ENCODE measurements at regions not wholly inside any gene's neighbourhood (a gene's known extent, or its start where the extent isn't known, plus 50 kb on each side); places are given as distances from the start of the nearest gene placed in this dataset.

GRCh38 chr5:174623018-174623417 is 101.4 kb upstream of the MSX2 start:
- in situ Hi-C loops (cut with HindIII; ENCODE audit: low pct_ligation_motif_present, low sequenced_read_pairs): no loop called here
- H3K4me3 ChIP-seq (ENCODE audit: low read depth, low read length): no peak overlapping the region
- H3K27me3 ChIP-seq (replicated peaks): no peaks in the 10 kb centered on the region

GRCh38 chr5:174623433-174624019 is 100.9 kb upstream of the MSX2 start:
- H3K36me3 ChIP-seq (replicated peaks): no peaks in the 10 kb centered on the region
- H3K4me3 ChIP-seq (ENCODE audit: low read depth, low read length): no peak overlapping the region
- DNase-seq: no peak
- no peak overlapping the region for H3K27ac ChIP-seq
- TF ChIP-seq CTCF (IDR thresholded peaks at IDR 0.05; ENCODE audit: low read depth, low read length, missing control alignments): no peak
- in situ Hi-C loops (cut with HindIII; ENCODE audit: low pct_ligation_motif_present, low sequenced_read_pairs): no loop called here
- no peaks in the 10 kb centered on the region for H3K27me3 ChIP-seq (replicated peaks)

More at GRCh38 chr5:174623018-174623417, 101.4 kb upstream of the MSX2 start:
- no peak for TF ChIP-seq CTCF (IDR thresholded peaks at IDR 0.05; ENCODE audit: low read depth, low read length, missing control alignments)
- H3K36me3 ChIP-seq (replicated peaks): no peaks in the 10 kb centered on the region
- DNase-seq: no peak
- no peak overlapping the region for H3K27ac ChIP-seq

- DNase-seq: no peak
- Histone ChIP-seq H3K27ac (no peak overlapping the region), H3K27me3 (replicated peaks) (no peaks in the 10 kb centered on the region), H3K4me3 (ENCODE audit: low read depth, low read length) (no peak overlapping the region), H3K36me3 (replicated peaks) (no peaks in the 10 kb centered on the region)
- in situ Hi-C loops (cut with HindIII; ENCODE audit: low pct_ligation_motif_present, low sequenced_read_pairs): no loop called here
- TF ChIP-seq CTCF (IDR thresholded peaks at IDR 0.05; ENCODE audit: low read depth, low read length, missing control alignments): no peak
These were observed 99.5 kb upstream of the MSX2 start for GRCh38 chr5:174624733-174625522.

GRCh38 chr5:174625591-174626350 is 98.6 kb upstream of the MSX2 start:
- TF ChIP-seq CTCF (IDR thresholded peaks at IDR 0.05; ENCODE audit: low read depth, low read length, missing control alignments): no peak
- in situ Hi-C loops (cut with HindIII; ENCODE audit: low pct_ligation_motif_present, low sequenced_read_pairs): no loop called here
- H3K27me3 ChIP-seq (replicated peaks): no peaks in the 10 kb centered on the region
- no peaks in the 10 kb centered on the region for H3K36me3 ChIP-seq (replicated peaks)
- no peak overlapping the region for H3K4me3 ChIP-seq (ENCODE audit: low read depth, low read length)
- DNase-seq: no peak
- H3K27ac ChIP-seq: no peak overlapping the region

GRCh38 chr5:174626369-174626920 is 97.9 kb upstream of the MSX2 start:
- no peak for TF ChIP-seq CTCF (IDR thresholded peaks at IDR 0.05; ENCODE audit: low read depth, low read length, missing control alignments)
- no peak for DNase-seq
- Histone ChIP-seq H3K4me3 (ENCODE audit: low read depth, low read length) (no peak overlapping the region), H3K27ac (no peak overlapping the region), H3K27me3 (replicated peaks) (no peaks in the 10 kb centered on the region), H3K36me3 (replicated peaks) (no peaks in the 10 kb centered on the region)
- in situ Hi-C loops (cut with HindIII; ENCODE audit: low pct_ligation_motif_present, low sequenced_read_pairs): no loop called here

Measured in brain microvascular endothelial cell (primary cell).